GM19372 (cell line): ENCODE measurements at regions not wholly inside any gene's neighbourhood (a gene's known extent, or its start where the extent isn't known, plus 50 kb on each side); places are given as distances from the start of the nearest gene placed in this dataset.

ENCODE experiments used
- ATAC-seq: cut with Tn5 transposase; IDR thresholded peaks from one replicate; pipeline ENCODE4 v1.9.1; 2021; ENCODE audit warnings: mild to moderate bottlenecking, low read depth, moderate library complexity; ENCODE audit not compliant: unreplicated experiment

DNA sequence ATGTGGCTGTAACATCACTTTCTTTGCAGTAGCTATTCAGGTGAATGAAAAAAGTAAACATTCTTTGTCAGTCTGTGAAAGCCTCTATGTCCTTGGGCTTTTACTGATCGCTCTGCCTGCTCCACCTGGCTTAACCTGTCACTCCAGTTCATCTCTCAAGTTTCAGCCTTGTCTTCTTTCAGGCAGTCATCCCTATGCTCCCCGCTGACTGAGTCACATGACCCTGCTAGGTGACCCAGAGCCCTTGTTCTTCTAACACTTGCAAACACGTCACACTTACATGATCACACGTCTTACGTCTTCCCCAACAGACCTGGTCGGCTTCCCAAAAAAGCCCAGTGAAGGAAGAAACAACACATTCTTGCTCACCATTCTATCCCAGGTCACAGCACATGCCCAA is 499.3 kb upstream of the TENM4 start:
- no peak for ATAC-seq

GRCh38 chr11:79939111-79939510 is 498.3 kb upstream of the TENM4 start:
- ATAC-seq: no peak

DNA sequence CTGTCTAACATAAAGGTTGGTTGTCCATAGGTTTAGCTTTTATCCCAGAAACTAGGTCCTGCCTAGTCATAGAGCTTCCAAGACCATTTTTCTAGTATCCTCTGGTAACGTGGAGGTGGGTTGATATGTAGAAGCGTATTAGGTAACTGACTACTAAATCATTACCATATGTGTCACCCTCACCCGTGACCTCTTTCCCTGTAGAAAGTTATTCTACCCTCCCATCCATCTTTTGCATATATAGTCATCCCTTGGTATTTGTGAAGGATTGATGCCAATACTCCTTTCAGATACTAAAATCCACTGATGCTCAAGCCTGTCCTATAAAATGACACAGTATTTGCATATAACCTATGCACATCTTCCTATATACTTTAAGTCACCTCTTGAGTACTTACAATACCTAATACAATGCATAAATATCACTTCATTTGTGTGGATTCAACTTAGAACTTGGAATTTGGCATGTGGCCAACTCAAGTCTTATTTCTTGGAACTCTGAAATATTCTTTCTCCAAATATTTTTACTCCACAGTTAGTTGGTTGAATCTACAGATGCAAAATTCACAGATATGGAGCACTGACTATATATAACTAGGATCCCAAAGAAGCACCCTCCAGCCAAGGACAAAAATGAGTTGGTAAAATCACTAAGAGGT is 497.0 kb upstream of the TENM4 start:
- no peak for ATAC-seq

DNA sequence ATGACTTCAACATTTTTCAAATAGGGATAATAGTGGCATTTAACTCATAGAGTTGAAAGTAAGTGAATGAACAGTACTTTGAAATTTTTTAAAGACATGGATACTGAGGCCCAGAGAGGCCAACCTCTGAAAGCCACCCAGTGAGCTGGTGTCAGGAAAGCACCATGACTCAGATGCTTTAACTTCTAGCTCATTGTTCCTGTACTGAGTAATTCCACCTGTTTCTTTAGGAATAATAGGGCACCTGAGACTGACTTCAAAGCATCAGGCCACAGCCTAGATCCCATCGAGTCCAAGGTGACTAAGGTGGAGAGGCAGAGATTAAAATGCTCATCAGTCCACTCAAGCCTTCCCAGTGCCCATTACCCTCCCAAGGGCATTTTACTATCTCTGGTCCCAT is 491.8 kb upstream of the TENM4 start:
- no peak for ATAC-seq

DNA sequence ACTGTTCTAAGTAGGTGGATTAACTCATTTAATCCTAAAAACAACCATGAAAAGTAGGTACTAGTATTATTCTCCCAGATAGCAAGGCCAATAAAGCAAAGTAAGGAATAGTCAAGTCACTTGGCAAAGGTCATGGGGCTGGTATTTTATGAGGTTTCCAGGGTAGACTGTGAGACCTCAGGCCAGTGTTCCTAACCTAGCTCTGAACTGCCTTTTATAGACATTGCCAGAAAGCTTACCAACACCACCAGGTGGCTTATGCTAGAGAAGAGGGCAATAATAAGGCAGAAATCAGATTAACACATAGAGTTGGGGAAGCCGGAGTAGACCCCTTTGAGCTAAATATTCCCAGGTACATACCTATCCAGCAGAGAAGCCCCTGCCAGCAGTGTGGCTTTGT is 490.9 kb upstream of the TENM4 start:
- ATAC-seq: no peak

DNA sequence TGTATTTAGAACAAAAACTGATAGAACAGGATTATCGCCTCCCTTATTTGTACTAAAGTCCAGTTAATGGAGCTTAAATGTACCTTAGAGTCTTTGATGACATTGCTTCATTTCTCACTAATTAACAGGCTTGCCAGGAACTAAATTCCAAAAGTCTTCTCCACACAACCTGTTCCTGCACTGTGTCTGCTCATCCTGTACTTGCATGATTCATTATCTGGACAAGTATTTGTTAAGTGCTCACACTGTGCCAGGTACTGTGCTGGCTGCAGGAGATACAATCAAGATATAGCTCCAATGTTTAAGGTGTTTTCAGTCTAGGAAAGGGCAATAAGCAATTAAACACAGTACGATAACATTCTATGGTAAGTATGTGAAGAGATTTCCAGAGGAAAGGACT is 485.9 kb upstream of the TENM4 start:
- no peak for ATAC-seq

- no peak for ATAC-seq
Measured at GRCh38 chr11:79925570-79925969, 484.7 kb upstream of the TENM4 start.

- no peak for ATAC-seq
Measured at GRCh38 chr11:79922641-79923040, 481.8 kb upstream of the TENM4 start.

DNA sequence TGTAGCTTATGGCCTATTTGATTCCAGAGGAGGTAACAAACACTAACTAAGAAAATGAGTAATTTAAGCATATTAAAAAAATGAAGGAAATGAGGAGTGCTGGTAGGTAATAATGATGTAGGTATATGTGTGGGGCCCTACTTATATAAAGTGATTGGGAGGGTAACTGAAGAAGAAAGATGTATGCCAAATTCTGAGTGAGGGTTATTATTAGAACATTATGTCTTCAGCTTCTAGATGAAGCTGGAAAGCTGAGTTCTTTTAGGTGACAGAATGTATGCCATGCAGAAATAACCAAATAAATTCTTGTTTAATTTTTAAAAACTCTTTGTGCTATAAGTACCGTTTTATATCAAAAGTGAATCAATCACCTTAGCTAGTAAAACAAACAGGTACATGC is 479.6 kb upstream of the TENM4 start:
- no peak for ATAC-seq

DNA sequence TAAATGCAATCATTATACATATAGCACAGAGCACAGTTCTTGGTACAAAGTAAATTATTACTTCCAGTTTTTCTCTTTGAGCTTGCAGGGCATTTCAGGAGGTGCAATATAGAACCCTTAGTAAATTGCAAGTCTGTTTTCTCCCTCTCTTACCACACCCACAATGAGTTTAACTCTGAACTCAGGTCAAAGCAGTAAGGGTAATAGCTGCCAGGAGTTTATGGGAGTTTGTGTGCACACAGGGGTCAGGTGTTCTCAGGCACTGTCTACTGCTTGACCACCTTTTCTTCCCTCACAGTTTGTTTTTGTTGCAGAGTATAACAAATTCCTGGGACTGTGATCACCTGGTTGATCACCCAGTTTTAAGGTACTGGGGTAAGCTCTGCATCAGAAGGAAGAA is 478.5 kb upstream of the TENM4 start:
- no peak for ATAC-seq

GRCh38 chr11:79918846-79919245 is 478.0 kb upstream of the TENM4 start:
- no peak for ATAC-seq

- no peak for ATAC-seq
Measured at GRCh38 chr11:79906164-79906563, 465.3 kb upstream of the TENM4 start.

- no peak for ATAC-seq
Measured at GRCh38 chr11:79902493-79902892, 461.7 kb upstream of the TENM4 start.

DNA sequence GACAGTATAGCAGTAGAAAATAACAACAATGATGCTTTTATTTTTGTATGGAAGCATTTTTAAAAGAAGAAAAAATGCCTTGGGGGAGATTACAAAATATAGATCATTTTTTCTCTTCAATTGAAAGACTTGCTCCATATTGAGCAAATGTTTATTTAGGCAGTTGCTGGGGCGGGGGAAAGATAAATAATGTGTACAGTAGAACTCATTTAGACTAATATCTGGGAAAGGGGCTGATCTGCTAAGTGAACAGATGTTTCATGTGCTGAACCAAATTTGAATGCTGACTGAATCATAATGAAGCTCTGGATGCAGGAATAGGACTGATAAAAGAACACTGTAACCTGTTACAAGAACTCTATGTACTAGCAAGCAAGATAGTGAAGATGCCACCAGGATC is 457.1 kb upstream of the TENM4 start:
- ATAC-seq: no peak

DNA sequence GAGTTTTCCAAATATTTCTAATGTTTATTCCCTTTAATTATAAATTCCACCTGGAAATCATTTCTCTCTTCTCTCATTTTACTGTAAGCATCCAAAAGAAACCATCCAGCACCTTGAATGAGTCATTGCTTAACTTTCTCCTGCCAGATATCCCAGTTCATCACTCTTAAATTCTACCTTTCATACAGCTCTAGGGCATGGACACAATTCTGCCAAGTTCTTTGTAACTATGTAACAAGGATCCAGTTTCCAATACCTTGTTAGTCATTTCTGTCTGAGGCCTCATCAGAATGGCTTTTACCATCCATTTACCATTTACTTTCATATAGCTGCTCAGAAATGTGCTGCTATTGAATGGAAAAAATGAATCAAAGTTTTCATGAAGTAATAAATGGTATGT is 455.4 kb upstream of the TENM4 start:
- no peak for ATAC-seq

DNA sequence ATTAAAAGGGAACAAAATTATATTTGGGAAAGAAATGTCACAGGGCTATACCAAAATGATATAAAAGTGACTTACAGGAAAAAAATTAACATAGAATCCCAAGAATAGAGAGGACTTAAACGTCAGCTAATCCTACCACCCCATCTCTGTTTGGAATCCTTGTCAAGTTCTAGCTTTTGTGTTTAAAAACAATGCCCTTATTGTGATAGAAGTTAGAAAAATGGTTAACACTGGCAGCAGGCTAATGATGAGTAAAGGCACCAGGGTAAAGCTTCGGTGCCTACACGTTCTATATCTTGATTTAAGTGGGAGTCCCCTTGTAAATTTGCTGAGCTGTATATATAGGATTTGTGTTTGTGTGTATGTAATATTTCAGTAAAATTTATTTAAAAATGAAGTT is 453.3 kb upstream of the TENM4 start:
- no peak for ATAC-seq

DNA sequence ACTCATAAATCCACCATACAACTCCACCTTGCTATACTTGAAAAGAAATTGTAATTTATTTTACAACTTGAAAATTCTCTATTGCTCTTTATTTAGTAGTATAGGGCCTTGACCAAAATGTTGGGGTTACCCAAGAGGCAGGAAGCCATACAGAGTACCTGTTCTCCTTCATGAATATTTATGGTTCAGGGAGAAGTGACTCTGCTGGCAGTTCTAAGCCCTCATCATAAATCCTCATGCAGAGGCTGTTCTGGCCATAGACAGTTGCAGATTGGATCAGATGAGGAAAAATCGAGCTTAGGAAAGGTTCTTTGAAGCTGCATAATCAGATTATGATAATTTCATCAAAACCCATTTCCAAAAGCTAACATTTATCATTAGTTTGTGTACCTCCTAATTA is 449.4 kb upstream of the TENM4 start:
- no peak for ATAC-seq

DNA sequence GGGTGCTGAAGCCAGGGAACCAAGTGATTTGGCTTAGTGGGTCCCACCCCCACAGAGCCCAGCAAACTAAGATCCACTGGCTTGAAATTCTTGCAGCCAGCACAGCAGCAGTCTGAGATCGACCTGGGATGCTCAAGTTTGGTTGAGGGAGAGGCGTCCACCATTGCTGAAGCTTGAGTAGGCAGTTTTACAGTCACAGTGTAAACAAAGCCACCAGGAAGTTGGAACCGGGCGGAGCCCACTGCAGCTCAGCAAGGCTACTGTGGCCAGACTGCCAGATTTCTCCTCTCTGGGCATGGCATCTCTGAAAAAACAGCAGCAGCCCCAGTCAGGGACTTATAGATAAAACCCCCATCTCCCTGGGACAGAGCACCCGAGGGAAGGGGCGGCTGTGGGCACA is 424.1 kb upstream of the TENM4 start:
- ATAC-seq: no peak

DNA sequence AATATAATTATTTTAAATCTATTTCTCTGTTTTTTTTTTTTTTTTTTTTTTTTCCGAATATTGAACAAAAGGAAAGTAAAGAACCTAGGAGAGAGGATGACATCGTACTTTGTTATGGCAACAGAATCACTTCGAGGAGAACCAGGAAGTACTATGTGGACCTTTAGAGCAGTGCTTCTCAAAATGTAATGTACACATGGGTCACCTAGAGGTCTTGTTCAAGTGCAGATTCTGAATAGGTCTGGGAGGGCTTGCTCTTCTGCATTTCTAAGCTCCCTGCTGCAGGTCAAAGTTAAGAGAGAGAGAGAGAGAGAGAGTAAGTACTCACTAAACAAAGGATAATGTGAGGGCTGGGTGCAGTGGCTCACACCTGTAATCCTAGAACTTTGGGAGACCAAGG is 419.5 kb upstream of the TENM4 start:
- ATAC-seq: no peak

DNA sequence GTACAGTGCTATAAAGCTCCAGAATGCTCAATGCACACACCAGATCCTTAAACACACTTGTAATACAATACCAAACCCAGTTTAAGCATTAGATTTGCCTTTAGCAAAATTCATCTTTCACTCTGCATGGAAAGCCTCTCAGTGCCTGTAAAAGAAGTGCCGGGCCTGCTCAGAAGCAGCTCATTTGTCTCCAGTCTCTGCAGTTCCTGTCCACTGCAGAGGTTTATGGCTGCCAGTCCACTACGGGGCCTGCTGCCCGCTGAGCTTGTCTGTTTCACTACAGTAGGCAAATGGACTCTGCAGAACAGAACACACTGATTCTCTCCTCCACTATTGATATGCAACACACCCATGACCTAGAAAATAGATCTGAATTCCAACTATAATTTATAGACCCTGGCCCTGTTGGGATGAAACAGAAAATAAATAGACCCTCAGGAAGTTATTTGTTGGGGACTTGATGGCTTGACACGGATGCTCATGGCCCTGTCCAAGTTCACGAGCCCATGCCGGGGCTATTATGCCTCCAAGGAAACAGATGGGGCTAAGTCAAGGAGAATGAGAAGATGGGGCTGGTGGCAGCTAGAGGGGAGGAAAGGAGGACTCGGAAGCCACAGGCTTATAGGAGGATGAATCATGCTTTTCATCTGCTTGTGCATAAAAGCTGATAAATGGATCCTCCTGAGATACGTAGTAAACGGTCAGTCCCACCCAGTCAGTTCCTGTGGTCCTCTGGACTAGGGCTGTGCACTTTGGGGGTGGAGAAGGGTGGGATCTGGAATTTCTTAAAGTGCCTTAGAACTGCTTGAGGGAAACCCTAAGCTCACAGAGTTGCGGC is 416.8 kb upstream of the TENM4 start:
- ATAC-seq: no peak

DNA sequence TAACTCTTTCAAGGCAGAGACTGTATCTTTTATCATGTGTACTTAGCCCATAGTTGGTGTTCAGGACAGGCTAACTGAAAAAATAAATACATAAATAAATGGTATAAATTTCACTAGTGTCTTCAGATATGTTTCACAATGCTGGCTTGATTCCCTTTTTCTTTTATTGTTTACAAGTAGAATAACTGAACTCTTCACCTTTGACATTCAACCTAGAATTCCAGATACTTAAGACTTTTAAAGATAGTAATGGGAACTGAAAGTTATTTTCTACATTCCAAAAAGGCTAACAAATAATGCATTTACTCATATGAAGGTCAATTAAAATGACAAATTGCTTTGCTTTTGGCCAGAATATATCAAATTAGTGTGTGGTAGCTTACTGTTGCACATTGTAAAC is 411.3 kb upstream of the TENM4 start:
- no peak for ATAC-seq

GRCh38 chr11:79845002-79845709 is 404.3 kb upstream of the TENM4 start:
- ATAC-seq: no peak
